Uterus (tissue), 3 donors: ENCODE measurements at regions not wholly inside any gene's neighbourhood (a gene's known extent, or its start where the extent isn't known, plus 50 kb on each side); places are given as distances from the start of the nearest gene placed in this dataset.

ENCODE experiments used
- DNase-seq, 2 donors: peaks; one replicate each; pipeline ENCODE4 v3.0.0-alpha.2; 2019 to 2020
- H3K27ac ChIP-seq, 2 donors: fragments of 200-600 bp; sonication (generic); 1 replicate in 1 of 2; 2 replicates in 1 of 2; pipeline ENCODE4 v1.5.1; 2016 to 2018
- H3K27me3 ChIP-seq, 2 donors: fragments of 200-600 bp; sonication (generic); one replicate each; pipeline ENCODE4 v1.5.1; 2018 to 2019; ENCODE audit warnings: control low read depth in 1 of 2
- H3K36me3 ChIP-seq, 2 donors: fragments of 200-600 bp; sonication (generic); one replicate each; pipeline ENCODE4 v1.5.1; 2019; ENCODE audit warnings: control low read depth in 1 of 2
- H3K4me1 ChIP-seq, 2 donors: fragments of 200-600 bp; sonication (generic); one replicate each; pipeline ENCODE4 v1.5.1; 2018 to 2019; ENCODE audit warnings: control low read depth in 1 of 2
- H3K4me3 ChIP-seq, 2 donors: fragments of 200-600 bp; sonication (generic); 1 replicate in 1 of 2; 2 replicates in 1 of 2; pipeline ENCODE4 v1.5.1; 2018 to 2019; ENCODE audit warnings: mild to moderate bottlenecking in 1 of 2
- H3K9me3 ChIP-seq, 2 donors: fragments of 200-600 bp; sonication (generic); one replicate each; pipeline ENCODE4 v1.5.1; 2019; ENCODE audit warnings: control low read depth in 1 of 2
- POLR2A ChIP-seq, 2 donors: fragments of 450-650 bp; IDR thresholded peaks; one replicate each; pipeline ENCODE4 v1.6.1; 2016; ENCODE audit warnings: antibody characterized with exemption in 2 of 2, mild to moderate bottlenecking in 1 of 2, moderate library complexity in 1 of 2
- intact Hi-C: fragments of 100-400 bp; cut with DNase I; formaldehyde crosslinking; loops from one replicate; pipeline ENCODE4 v1.15.1; 2023; ENCODE audit warnings: low total_unique reads
- TF ChIP-seq, protein P1 (sequence below), 4 experiments: fragments of 200-600 bp in 2 of 4; fragments of 450-650 bp in 2 of 4; sonication (generic) in 2 of 4; IDR thresholded peaks; one replicate each; pipeline ENCODE4 v1.5.1; 2016 to 2019; ENCODE audit warnings: antibody characterized with exemption in 4 of 4, mild to moderate bottlenecking in 2 of 4, moderate library complexity in 1 of 4
- donor health status: DM: yes; HTN: yes; CAD: no.

DNA sequence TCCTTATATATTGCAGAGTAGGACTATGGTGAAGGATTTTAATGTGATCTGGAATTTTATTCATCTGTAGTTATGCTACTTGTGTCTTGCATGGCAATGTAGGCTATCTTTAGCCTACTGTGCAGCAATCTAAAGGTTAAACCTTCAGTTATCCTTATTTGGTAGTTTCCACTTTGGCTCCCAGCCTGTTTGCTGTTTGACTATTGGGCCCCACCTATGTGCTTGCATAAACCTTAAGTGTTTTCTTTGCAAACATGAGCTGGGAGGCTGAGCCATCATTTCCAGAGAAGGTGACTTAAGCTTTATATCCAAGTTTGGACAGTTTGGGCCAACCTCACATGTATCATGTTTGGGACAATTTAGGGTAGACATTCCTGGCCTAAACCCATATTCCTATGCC lies 537.5 kb downstream of the BTBD3 start:
- TF ChIP-seq, protein P1, sequence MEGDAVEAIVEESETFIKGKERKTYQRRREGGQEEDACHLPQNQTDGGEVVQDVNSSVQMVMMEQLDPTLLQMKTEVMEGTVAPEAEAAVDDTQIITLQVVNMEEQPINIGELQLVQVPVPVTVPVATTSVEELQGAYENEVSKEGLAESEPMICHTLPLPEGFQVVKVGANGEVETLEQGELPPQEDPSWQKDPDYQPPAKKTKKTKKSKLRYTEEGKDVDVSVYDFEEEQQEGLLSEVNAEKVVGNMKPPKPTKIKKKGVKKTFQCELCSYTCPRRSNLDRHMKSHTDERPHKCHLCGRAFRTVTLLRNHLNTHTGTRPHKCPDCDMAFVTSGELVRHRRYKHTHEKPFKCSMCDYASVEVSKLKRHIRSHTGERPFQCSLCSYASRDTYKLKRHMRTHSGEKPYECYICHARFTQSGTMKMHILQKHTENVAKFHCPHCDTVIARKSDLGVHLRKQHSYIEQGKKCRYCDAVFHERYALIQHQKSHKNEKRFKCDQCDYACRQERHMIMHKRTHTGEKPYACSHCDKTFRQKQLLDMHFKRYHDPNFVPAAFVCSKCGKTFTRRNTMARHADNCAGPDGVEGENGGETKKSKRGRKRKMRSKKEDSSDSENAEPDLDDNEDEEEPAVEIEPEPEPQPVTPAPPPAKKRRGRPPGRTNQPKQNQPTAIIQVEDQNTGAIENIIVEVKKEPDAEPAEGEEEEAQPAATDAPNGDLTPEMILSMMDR (IDR thresholded peaks at IDR 0.05): no peak
- TF ChIP-seq POLR2A (IDR thresholded peaks at IDR 0.05): no peak
- Histone ChIP-seq H3K9me3 (no peaks in the 10 kb centered on the region), H3K4me3 (no peak overlapping the region), H3K36me3 (no peaks in the 10 kb centered on the region), H3K27ac (no peak overlapping the region), H3K4me1 (peaks cover 0 to 8% of the 10 kb centered on the region in 2 donors), H3K27me3 (no peaks in the 10 kb centered on the region)
- intact Hi-C loops: no loop called here
- DNase-seq: no peak

- TF ChIP-seq, protein P1 (IDR thresholded peaks at IDR 0.05): no peak
- no peak for TF ChIP-seq POLR2A (IDR thresholded peaks at IDR 0.05)
- DNase-seq: no peak
- Histone ChIP-seq H3K4me1 (peaks cover 0 to 8% of the 10 kb centered on the region in 2 donors), H3K27ac (no peak overlapping the region), H3K4me3 (no peak overlapping the region), H3K9me3 (no peaks in the 10 kb centered on the region), H3K27me3 (no peaks in the 10 kb centered on the region), H3K36me3 (no peaks in the 10 kb centered on the region)
- intact Hi-C loops: no loop called here
Observed at GRCh38 chr20:12458241-12458640, 540.5 kb downstream of the BTBD3 start.

- H3K27me3 ChIP-seq: no peaks in the 10 kb centered on the region
- intact Hi-C loops: no loop called here
- no peaks in the 10 kb centered on the region for H3K36me3 ChIP-seq
- DNase-seq: no peak
- H3K4me1 ChIP-seq: peaks cover 0 to 5% of the 10 kb centered on the region in 2 donors
- H3K4me3 ChIP-seq: no peak overlapping the region
- H3K27ac ChIP-seq: no peak overlapping the region
- no peaks in the 10 kb centered on the region for H3K9me3 ChIP-seq
- TF ChIP-seq, protein P1 (IDR thresholded peaks at IDR 0.05): no peak
- TF ChIP-seq POLR2A (IDR thresholded peaks at IDR 0.05): no peak
Observed at GRCh38 chr20:12464036-12464435, 544.7 kb upstream of the SPTLC3 start.

DNA sequence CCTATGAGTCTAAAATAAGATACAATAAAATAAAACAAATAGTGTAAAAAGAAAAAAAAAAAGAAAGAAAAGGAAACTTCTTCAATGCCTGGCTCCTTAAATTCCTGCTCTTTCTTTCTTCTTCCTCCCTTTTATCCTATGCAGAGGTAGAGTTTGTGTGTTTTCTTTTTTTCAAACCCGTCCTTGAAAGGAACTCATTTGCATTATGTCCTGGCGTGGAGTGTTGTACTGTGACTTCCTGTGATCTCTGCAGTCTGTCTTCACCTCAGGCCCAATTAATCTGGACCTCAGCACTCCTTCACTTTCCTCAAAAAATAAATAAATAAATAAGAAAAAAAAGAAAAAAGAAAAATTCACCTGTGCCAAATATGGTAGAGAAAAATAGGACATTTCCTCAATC lies 541.9 kb upstream of the SPTLC3 start:
- peaks cover 0 to 6% of the 10 kb centered on the region in 2 donors for H3K4me1 ChIP-seq
- no peak overlapping the region for H3K4me3 ChIP-seq
- no peaks in the 10 kb centered on the region for H3K36me3 ChIP-seq
- TF ChIP-seq POLR2A (IDR thresholded peaks at IDR 0.05): no peak
- TF ChIP-seq, protein P1 (IDR thresholded peaks at IDR 0.05): no peak
- intact Hi-C loops: no loop called here
- no peaks in the 10 kb centered on the region for H3K9me3 ChIP-seq
- no peaks in the 10 kb centered on the region for H3K27me3 ChIP-seq
- DNase-seq: no peak
- H3K27ac ChIP-seq: no peak overlapping the region

DNA sequence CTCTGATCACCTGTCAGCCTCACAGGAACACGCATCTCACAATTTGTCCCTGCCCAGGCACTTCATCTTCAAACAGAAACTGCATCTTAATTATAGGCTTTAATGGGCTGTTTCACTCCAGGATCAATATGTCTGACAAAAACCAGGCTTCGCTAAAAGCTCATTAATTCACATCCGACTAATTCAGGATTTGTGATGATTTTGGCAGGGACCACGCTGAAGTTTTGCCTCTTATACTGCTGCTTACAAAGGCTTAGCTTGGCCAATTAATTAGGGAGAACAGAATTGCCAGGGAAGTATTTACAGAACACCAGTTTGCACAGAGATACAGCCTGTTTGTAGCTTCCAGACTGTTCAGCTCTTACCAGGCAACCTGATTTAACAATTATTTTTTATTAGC lies 541.0 kb upstream of the SPTLC3 start:
- intact Hi-C loops: no loop called here
- H3K27me3 ChIP-seq: no peaks in the 10 kb centered on the region
- H3K27ac ChIP-seq: no peak overlapping the region
- no peaks in the 10 kb centered on the region for H3K9me3 ChIP-seq
- H3K36me3 ChIP-seq: no peaks in the 10 kb centered on the region
- H3K4me3 ChIP-seq: no peak overlapping the region
- H3K4me1 ChIP-seq: peaks cover 0 to 6% of the 10 kb centered on the region in 2 donors
- DNase-seq: no peak
- no peak for TF ChIP-seq POLR2A (IDR thresholded peaks at IDR 0.05)
- TF ChIP-seq, protein P1 (IDR thresholded peaks at IDR 0.05): no peak
